ENCODE measurements at regions not wholly inside any gene's neighbourhood (a gene's known extent, or its start where the extent isn't known, plus 50 kb on each side); places are given as distances from the start of the nearest gene placed in this dataset.

- H2AFZ ChIP-seq (ENCODE audit: low read depth, low read length) = no peak overlapping the region
- H4K20me1 ChIP-seq (ENCODE audit: insufficient read depth) = no peaks in the 10 kb centered on the region
- H3K9ac ChIP-seq (ENCODE audit: low read length) = no peak overlapping the region
- H3K4me2 ChIP-seq (ENCODE audit: low read length) = no peak overlapping the region
- H3K9me3 ChIP-seq (ENCODE audit: low read length) = no peaks in the 10 kb centered on the region
- TF ChIP-seq EP300 (conservative IDR thresholded peaks at IDR 0.05; ENCODE audit: poor library complexity, severe bottlenecking) = no peak
- no peak for TF ChIP-seq TAF1 (IDR thresholded peaks at IDR 0.05; ENCODE audit: low read depth)
- TF ChIP-seq MXI1 (conservative IDR thresholded peaks at IDR 0.05; ENCODE audit: poor library complexity, severe bottlenecking) = no peak
- TF ChIP-seq REST (IDR thresholded peaks at IDR 0.05; ENCODE audit: borderline replicate concordance) = no peak
- no peak for TF ChIP-seq SMC3 (conservative IDR thresholded peaks at IDR 0.05; ENCODE audit: poor library complexity)
- TF ChIP-seq EZH2 (IDR thresholded peaks at IDR 0.05; ENCODE audit: borderline replicate concordance, insufficient read depth, low read length, poor library complexity, severe bottlenecking) = no peak
- TF ChIP-seq CTCF (IDR thresholded peaks at IDR 0.05; ENCODE audit: poor library complexity, severe bottlenecking) = no peak
- TF ChIP-seq POLR2AphosphoS5 (IDR thresholded peaks at IDR 0.05) = no peak
- no peak for TF ChIP-seq RAD21 (conservative IDR thresholded peaks at IDR 0.05)
- no peaks in the 10 kb centered on the region for H3K36me3 ChIP-seq (ENCODE audit: insufficient read depth, low read length)
- no peaks in the 10 kb centered on the region for H3K79me2 ChIP-seq (replicated peaks; ENCODE audit: insufficient read depth, low read length)
- H3K4me3 ChIP-seq (ENCODE audit: low read length) = no peak overlapping the region
- H3K9me2 ChIP-seq (ENCODE audit: insufficient read depth, low read length) = no peaks in the 10 kb centered on the region
- no peaks in the 10 kb centered on the region for H3K27me3 ChIP-seq (ENCODE audit: insufficient read depth, low read depth, low read length)
- H3F3A ChIP-seq (ENCODE audit: insufficient read depth, low read length, poor library complexity, severe bottlenecking) = no peaks in the 10 kb centered on the region
- H3K27ac ChIP-seq (ENCODE audit: low read length) = no peak overlapping the region
Measured at GRCh38 chr3:105101603-105102002, 265.1 kb upstream of the ALCAM start.

- H3K4me3 ChIP-seq (ENCODE audit: low read length) = no peak overlapping the region
- H3K27ac ChIP-seq (ENCODE audit: low read length) = no peak overlapping the region
Measured at GRCh38 chr3:105103139-105103538, 263.6 kb upstream of the ALCAM start.

More at GRCh38 chr3:105103139-105103538, 263.6 kb upstream of the ALCAM start:
- no peak for TF ChIP-seq CTCF (IDR thresholded peaks at IDR 0.05; ENCODE audit: poor library complexity, severe bottlenecking)
- TF ChIP-seq POLR2AphosphoS5 (IDR thresholded peaks at IDR 0.05) = no peak
- no peak for TF ChIP-seq MXI1 (conservative IDR thresholded peaks at IDR 0.05; ENCODE audit: poor library complexity, severe bottlenecking)
- TF ChIP-seq EZH2 (IDR thresholded peaks at IDR 0.05; ENCODE audit: borderline replicate concordance, insufficient read depth, low read length, poor library complexity, severe bottlenecking) = no peak
- no peak for TF ChIP-seq RAD21 (conservative IDR thresholded peaks at IDR 0.05)
- TF ChIP-seq EP300 (conservative IDR thresholded peaks at IDR 0.05; ENCODE audit: poor library complexity, severe bottlenecking) = no peak
- TF ChIP-seq SMC3 (conservative IDR thresholded peaks at IDR 0.05; ENCODE audit: poor library complexity) = no peak
- no peak for TF ChIP-seq REST (IDR thresholded peaks at IDR 0.05; ENCODE audit: borderline replicate concordance)
- no peak for TF ChIP-seq TAF1 (IDR thresholded peaks at IDR 0.05; ENCODE audit: low read depth)
- Histone ChIP-seq H3K9me3 (ENCODE audit: low read length) (no peaks in the 10 kb centered on the region), H3K4me2 (ENCODE audit: low read length) (no peak overlapping the region), H3K36me3 (ENCODE audit: insufficient read depth, low read length) (no peaks in the 10 kb centered on the region), H3K79me2 (replicated peaks; ENCODE audit: insufficient read depth, low read length) (no peaks in the 10 kb centered on the region), H2AFZ (ENCODE audit: low read depth, low read length) (no peak overlapping the region), H3K9ac (ENCODE audit: low read length) (no peak overlapping the region), H4K20me1 (ENCODE audit: insufficient read depth) (no peaks in the 10 kb centered on the region), H3K27me3 (ENCODE audit: insufficient read depth, low read depth, low read length) (no peaks in the 10 kb centered on the region), H3K9me2 (ENCODE audit: insufficient read depth, low read length) (no peaks in the 10 kb centered on the region), H3F3A (ENCODE audit: insufficient read depth, low read length, poor library complexity, severe bottlenecking) (no peaks in the 10 kb centered on the region)
